Upper lobe of right lung (tissue), 1 donor: ENCODE measurements at regions not wholly inside any gene's neighbourhood (a gene's known extent, or its start where the extent isn't known, plus 50 kb on each side); places are given as distances from the start of the nearest gene placed in this dataset.

ENCODE experiments used
- ATAC-seq: fragments of 200-7000 bp; cut with Tn5 transposase; one replicate; pipeline ENCODE4 v1.9.1; 2020; ENCODE audit warnings: mild to moderate bottlenecking, moderate library complexity
- DNase-seq: peaks from one replicate; pipeline ENCODE4 v3.0.0-alpha.2; 2020
- H3K27ac ChIP-seq: fragments of 200-600 bp; one replicate; pipeline ENCODE4 v1.8.0; 2022
- H3K27me3 ChIP-seq: fragments of 200-600 bp; one replicate; pipeline ENCODE4 v1.8.0; 2022; ENCODE audit warnings: mild to moderate bottlenecking
- H3K36me3 ChIP-seq: fragments of 200-600 bp; one replicate; pipeline ENCODE4 v1.8.0; 2022
- H3K4me1 ChIP-seq: fragments of 200-600 bp; one replicate; pipeline ENCODE4 v1.8.0; 2022
- H3K4me3 ChIP-seq: fragments of 200-600 bp; one replicate; pipeline ENCODE4 v1.8.0; 2022; ENCODE audit warnings: mild to moderate bottlenecking
- H3K9me3 ChIP-seq: fragments of 200-600 bp; one replicate; pipeline ENCODE4 v1.8.0; 2022
- CTCF ChIP-seq: fragments of 200-600 bp; IDR thresholded peaks from one replicate; pipeline ENCODE4 v1.8.0; 2022; ENCODE audit warnings: antibody characterized with exemption
- intact Hi-C: fragments of 100-400 bp; cut with DNase I; formaldehyde crosslinking; loops from one replicate; pipeline ENCODE4 v1.11.0; 2022
- donor health status: DM: no; HTN: yes; CAD: no; lungs with severe emphysema.

GRCh38 chr7:135825406-135825805, 76.8 kb upstream of the FAM180A start:
- no peak for ATAC-seq
- intact Hi-C loops: no loop called here
- no peak overlapping the region for H3K27ac ChIP-seq

DNA sequence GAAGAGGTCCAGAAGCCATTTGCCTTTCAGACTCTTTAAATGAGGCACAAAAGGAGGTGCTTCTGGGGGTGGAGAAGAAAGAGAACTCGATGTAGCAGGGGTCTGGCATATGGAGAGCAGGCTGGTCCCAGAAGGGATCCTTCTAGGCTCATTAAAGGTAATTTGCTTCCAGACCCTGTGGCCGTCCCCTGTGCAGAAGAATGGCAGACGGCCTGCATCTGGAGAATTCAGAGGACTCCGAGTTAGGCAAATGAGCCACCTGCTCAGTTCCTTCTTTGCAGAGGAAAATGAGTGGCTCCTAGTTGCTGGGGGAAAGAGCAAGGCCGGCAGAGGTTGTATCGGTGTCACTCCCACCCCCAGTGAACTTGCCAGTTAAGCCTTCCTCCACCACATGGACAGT, 73.8 kb upstream of the FAM180A start:
- no peaks in the 10 kb centered on the region for H3K36me3 ChIP-seq
- no peak overlapping the region for H3K4me3 ChIP-seq
- intact Hi-C loops: no loop called here
- H3K4me1 ChIP-seq: no peaks in the 10 kb centered on the region
- H3K9me3 ChIP-seq: no peaks in the 10 kb centered on the region
- DNase-seq (no peak), ATAC-seq (no peak)
- no peak for TF ChIP-seq CTCF
- H3K27ac ChIP-seq: no peak overlapping the region
- H3K27me3 ChIP-seq: no peaks in the 10 kb centered on the region

More at GRCh38 chr7:135825406-135825805, 76.8 kb upstream of the FAM180A start:
- H3K4me3 ChIP-seq: no peak overlapping the region
- no peaks in the 10 kb centered on the region for H3K36me3 ChIP-seq
- no peak for DNase-seq
- no peaks in the 10 kb centered on the region for H3K27me3 ChIP-seq
- H3K9me3 ChIP-seq: no peaks in the 10 kb centered on the region
- H3K4me1 ChIP-seq: no peaks in the 10 kb centered on the region
- TF ChIP-seq CTCF: no peak

DNA sequence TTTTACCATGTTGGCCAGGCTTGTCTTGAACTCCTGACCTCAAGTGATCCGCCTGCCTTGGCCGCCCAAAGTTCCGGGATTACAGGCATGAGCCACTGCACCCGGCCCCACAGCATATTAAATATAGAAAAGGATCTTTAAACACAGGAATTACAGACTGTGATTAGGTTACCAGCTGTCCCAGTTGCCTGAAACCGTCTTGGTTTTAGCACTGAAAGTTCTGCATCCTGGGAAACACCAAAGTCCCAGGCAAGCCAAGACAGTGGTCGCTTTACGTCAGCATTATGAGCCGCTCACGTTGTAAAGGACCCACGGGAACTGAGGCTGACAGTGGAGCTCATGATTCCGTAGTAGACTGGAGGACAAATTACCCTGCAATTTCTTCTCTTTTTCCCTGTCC, 69.0 kb upstream of the FAM180A start:
- H3K4me3 ChIP-seq: no peak overlapping the region
- no peak for ATAC-seq

GRCh38 chr7:135815033-135815432, 66.4 kb upstream of the FAM180A start:
- TF ChIP-seq CTCF: no peak
- no peak overlapping the region for H3K27ac ChIP-seq
- H3K36me3 ChIP-seq: no peaks in the 10 kb centered on the region
- no peaks in the 10 kb centered on the region for H3K9me3 ChIP-seq
- DNase-seq: no peak
- ATAC-seq: no peak
- no peak overlapping the region for H3K4me3 ChIP-seq
- no peaks in the 10 kb centered on the region for H3K4me1 ChIP-seq
- intact Hi-C loops: no loop called here
- H3K27me3 ChIP-seq: no peaks in the 10 kb centered on the region

More for the DNA sequence above, 69.0 kb upstream of the FAM180A start:
- Histone ChIP-seq H3K9me3 (no peaks in the 10 kb centered on the region), H3K27me3 (no peaks in the 10 kb centered on the region), H3K27ac (no peak overlapping the region), H3K36me3 (no peaks in the 10 kb centered on the region), H3K4me1 (no peaks in the 10 kb centered on the region)
- no peak for TF ChIP-seq CTCF
- intact Hi-C loops: no loop called here
- no peak for DNase-seq

GRCh38 chr7:135812148-135812547, 63.5 kb upstream of the FAM180A start:
- no peak overlapping the region for H3K27ac ChIP-seq
- H3K4me3 ChIP-seq: no peak overlapping the region
- H3K27me3 ChIP-seq: no peaks in the 10 kb centered on the region

More at GRCh38 chr7:135812148-135812547, 63.5 kb upstream of the FAM180A start:
- H3K9me3 ChIP-seq: no peaks in the 10 kb centered on the region
- ATAC-seq: no peak
- TF ChIP-seq CTCF: no peak
- DNase-seq: no peak
- H3K4me1 ChIP-seq: no peaks in the 10 kb centered on the region
- intact Hi-C loops: no loop called here
- no peaks in the 10 kb centered on the region for H3K36me3 ChIP-seq
